ENCODE measurements at regions not wholly inside any gene's neighbourhood (a gene's known extent, or its start where the extent isn't known, plus 50 kb on each side); places are given as distances from the start of the nearest gene placed in this dataset.

DNA sequence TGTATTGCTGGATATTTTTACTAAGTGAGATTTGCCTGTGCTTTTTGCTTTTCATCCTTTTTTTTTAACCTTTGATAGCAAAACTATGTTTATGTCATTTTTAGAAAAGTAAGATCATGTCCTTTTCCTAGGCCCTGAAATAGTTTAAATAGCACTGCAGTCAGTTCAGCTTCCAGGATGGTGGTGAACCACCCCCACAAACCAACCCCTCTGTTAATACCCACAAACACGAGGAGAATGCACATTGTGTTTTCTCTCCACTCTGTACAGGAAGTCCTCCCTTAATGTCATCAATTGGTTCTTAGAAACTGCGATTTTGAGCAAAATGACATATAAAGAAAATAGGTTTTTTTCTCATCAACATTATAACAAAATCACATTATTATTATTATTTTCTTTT lies 117.7 kb upstream of the DSCAM start:
- TF ChIP-seq CTCF (IDR thresholded peaks at IDR 0.05) = no peak
- no peak for TF ChIP-seq POLR2A (IDR thresholded peaks at IDR 0.05)
